Stimulated activated CD8-positive, alpha-beta memory T cell treated with anti-CD3 and anti-CD28 coated beads, Interleukin-7, amount 100 ng/mL, for 24 hours (primary cell): ENCODE measurements at regions not wholly inside any gene's neighbourhood (a gene's known extent, or its start where the extent isn't known, plus 50 kb on each side); places are given as distances from the start of the nearest gene placed in this dataset.
"Not testable (repeated sequence)": the region's sequence is repeated elsewhere in the genome, so short reads cannot be mapped to it uniquely, and the experiment has no call there.

Experiments used
- DNase-seq: peaks from one replicate; pipeline ENCODE4 v3.0.0-alpha.2; 2020; ENCODE audit warnings: low read depth

DNA sequence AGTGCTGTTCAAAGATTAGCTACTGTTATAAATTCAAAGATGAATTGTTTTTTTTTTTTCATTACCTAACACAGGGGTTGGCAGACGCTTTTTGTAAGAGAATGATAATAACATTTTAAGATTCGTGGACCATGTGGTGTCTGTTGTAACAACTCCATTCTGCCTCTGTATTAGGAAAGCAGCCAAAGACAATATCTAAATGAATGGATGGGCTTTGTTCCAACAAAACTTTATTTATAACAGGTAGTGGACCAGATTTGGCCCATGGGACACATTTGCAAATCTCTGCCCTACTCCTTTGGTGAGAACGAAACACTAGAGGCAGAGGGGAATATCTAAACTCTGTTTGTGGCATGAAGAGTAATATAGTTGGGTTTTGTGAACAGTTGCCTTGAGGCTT is 83.6 kb upstream of the BLID start:
- no peak for DNase-seq

DNA sequence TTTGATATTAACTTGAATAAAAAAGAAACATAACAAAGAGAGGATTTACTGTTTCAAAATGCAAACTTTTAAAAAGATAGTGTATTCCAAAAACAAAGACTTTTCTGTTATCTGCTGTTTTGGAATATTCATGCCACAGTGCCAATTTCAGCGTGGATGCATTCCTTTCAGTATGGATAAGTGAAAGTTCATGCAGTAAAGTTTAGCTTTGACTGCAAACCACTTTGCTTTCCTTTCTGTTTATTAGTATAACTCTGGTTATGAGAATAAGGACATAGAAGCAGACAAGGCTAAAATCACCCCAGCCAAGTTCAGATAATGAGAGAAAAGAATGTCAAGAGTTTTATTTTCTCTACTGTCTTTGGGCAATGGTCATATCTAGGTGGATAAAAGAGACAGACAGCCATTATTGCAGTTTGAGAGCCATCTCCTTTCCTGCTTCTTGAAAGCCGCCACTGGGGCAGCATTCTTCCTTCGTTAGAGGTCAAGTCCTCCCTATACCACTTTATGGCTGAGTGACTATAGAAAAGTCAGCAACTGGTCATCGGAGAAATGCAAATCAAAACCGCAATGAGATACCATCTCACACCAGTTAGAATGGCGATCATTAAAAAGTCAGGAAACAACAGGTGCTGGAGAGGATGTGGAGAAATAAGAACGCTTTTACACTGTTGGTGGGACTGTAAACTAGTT is 82.4 kb upstream of the BLID start:
- DNase-seq, result no peak

DNA sequence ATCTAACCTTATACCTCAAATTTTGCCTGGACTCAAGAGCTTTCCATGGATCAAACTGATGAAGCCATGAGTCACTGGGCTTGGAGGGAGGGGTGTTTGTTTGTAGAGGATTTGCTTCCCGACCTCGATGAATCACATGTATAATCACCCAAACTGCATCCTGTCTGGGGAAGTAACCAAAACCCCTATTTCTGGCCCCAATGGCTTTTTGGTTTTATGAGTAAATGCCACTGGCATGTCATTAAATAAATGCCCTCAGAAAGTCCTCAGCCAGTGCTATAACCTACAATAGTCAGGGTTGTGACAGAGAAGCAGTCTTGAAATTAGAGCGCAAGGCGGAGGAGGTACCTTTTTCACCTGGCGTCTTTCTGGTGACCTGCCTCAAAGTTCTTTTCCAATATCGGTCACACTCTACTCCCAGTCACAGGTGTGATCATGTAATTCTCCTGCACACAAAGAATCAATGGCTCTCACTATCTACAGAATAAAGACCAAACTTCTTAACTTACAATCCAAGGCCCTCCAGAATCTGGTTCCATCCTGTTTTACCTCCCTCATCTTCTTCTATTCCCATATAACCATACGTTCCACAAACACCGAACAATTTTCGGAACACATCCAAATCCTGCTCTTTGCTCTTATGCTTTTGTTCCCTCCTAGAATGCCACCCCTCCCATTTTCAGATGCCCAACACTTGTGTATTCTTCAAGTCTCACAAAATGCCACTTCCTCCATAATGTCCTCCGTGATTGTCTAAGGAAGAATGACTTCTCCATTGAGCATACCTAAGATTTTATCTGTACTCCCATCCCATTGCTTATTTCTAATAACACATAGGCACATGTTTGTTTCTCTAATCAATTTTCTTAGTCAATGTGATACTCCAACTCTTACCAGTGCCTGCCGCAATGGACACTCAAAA is 81.3 kb upstream of the BLID start:
- DNase-seq, result no peak

DNA sequence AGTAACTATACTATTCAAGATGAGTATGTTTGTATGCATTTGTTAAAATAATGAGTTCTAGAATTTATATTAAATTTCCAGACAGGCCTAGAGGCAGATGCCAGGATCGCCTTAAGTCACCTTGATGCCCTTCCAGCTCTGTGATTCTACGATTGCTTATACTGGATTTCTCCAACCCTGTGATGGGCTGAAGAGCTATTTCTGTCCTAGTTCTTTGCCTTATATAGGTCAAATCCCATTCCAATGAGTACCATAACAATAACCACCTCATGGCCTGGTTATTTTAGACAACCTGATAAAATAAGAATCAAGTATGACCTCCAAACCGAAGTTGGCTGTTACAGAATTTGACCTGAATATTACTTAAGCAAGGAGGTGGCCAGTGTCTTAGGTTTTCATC is 79.8 kb upstream of the BLID start:
- no peak for DNase-seq

DNA sequence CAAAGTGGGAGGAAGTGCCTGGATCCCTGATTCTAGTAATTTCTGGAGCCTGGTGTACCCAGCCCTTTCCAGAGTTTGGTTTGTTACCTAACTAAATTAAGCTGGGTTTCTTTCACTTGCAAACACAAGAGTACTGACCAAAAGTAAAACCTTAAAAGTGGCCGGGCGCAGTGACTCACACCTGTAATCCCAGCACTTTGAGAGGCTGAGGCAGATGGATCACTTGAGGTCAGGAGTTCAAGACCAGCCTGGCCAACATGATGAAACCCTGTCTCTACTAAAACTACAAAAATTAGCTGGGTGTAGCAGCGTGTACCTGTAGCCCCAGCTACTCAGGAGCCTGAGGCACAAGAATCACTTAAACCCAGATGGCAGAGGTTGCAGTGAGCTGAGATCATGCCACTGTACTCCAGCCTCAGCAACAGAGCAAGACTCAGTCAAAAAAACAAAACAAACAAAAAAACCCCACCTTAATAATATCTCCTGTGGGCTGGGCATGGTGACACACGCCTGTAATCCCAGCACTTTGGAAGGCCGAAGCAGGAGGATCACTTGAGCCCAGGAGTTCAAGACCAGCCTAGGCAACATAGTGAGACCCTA is 78.0 kb upstream of the BLID start:
- not testable (repeated sequence) for DNase-seq

DNA sequence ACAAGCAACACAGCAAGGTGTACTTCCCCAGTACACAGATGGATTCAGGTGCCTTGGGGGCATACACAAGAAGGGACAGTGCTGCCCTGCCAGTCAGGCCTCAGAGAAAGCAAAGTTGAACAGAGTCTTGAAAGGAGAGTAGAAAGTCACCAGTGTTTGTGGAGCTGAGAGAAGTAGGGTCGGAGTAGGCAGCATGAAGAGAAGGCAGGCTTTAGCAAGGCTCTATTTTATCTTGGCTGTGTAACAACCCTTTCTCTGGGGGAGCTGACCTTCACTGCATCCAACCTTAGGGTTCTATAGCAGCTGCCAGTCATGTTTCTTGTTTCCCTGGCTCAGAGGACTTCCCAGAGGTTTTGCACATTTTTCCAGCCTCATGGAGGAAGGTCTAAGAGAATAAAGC is 77.4 kb upstream of the BLID start:
- DNase-seq, result no peak

DNA sequence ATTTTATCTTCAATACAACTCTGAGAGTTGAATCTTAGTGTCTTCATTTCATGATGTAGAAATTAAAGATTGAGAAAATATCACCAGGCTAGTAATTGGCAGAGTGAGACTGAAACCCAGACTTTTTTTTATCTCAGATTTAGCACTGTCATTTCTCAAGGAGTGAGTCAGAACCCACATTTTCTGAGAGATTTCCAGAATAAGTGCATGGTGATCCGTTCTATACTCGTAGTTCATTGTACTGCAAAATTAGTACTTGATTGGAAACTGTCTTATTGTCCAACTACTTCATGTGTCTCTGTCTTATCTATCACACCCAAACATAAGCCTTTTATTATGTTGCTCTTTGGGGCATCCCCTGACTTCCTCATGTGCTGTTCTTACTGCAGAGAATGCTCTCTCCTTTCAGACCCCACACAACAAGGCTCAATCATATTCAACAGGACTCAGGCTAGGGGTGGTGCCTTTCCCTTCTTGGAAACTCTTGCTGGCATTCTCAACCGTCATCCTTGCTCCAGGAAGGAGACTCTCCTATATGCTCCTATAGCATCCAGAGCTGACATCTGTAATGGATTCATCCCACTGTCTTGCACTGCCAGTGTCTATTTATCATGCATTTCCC is 76.7 kb upstream of the BLID start:
- DNase-seq, result no peak

DNA sequence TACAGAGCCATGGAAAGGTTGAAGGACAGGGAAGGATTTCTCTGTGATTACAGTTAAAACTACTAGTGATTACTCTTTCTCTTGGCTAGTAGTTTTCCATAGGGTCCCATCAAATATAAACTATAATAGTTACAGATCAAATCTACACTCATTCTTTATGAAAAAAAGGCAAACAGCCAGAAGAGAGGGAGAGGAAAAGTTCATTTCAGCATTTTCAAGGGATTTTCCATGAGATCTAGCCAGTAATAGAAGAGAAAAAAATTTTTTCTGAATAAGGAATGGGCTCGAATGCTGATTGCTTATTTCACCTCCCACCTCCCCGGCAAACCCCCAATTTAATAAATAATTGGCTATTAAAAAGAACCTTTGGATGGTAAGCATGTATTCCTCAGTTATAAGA is 74.8 kb upstream of the BLID start:
- no peak for DNase-seq

DNA sequence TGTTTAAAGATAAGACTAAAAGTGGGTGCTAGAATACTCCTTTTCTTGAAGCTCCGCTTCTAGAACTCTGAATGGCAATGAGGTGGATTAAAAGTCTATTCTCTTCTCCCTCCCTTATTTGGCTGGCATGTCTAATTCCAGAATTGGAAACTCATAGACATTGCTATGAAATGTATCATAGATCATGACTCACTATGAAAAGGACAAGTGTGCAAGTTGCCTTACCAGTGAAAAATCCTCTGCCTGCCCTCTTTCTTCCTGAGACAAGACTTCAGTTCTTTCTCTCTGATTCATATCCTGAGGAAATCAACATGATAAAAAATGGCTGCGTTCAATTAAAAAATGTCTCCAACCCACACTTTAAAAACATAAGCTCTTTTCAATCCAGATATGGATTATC is 73.2 kb upstream of the BLID start:
- no peak for DNase-seq

DNA sequence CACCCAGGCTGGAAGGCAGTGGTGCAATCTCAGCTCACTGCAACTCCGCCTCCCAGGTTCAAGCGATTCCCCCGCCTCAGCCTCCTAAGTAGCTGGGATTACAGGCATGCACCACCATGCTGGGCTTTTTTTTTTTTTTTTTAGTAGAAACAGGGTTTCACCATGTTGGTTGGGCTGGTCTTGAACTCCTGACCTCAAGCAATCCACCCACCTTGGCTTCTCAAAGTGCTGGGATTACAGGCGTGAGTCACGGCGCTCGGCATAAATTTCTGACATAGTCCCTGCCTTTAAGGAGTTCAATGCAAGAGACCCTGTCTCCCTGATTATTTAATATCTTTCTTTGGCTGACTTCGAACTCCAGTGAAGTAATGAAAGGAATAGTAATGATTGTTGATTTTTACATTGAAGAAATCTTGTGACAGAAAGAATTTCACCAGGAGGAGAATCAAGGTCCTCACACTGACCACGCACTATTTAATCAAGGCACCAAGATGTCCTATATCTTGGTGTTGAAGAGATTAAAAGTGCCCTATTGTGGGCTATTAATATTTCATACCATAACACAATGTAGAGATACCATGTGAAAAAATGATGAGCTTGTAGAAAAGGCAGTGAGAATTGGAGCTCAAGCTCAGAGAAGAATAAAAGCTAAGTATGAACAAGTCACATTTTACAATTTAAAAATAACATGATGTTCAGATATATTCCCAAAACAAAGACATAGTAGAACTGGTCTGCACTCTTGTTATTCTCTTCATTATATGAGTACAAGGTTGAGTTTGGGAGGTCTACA is 71.6 kb upstream of the BLID start:
- no peak for DNase-seq

DNA sequence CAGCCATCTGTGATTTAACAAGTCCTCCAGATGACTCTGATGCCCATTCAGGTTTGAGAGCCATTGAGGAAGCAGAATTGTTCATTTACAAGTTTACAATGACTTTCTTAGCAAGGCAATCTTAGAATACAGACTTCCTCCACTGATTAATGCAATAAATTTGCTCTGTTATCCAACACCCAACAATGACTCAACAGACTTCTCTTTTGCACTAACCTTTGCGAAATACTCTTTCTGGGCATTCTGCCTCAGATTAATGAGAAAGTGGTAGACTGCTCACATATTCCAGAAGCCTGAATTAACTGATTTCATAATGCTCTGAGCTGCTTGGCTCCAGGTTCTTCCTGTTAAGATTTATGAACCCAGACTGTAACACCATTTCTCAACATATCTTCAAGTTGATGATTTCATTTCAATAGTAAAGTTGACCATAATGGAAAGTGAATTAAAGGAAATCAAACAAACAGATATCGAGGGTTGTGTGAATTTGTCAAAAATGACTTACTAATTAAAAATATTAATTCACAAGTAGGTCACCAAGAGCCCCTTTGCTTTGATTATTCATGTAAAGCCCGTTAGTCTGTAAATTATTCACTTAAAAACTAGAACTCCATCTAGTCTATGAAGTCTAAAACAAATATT is 70.5 kb upstream of the BLID start:
- DNase-seq, result no peak

DNA sequence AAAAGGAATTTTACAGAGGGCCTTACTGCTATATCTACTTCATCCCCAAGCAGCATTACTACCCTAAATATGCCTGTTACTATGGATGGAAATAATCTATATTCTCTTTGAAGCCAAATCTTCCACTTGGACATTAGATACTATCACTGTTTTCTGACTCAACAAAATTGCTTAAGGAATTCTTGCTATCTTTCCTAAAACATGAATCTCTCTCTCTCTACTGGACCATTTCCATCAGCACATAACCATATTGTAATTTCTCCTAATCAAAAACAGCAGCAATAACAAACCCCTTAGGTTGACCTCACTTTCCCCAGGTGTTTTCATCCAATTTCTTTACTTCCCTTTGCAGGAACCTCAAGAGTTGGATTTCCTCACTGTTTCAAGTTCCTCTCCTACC is 67.9 kb upstream of the BLID start:
- DNase-seq, result no peak

DNA sequence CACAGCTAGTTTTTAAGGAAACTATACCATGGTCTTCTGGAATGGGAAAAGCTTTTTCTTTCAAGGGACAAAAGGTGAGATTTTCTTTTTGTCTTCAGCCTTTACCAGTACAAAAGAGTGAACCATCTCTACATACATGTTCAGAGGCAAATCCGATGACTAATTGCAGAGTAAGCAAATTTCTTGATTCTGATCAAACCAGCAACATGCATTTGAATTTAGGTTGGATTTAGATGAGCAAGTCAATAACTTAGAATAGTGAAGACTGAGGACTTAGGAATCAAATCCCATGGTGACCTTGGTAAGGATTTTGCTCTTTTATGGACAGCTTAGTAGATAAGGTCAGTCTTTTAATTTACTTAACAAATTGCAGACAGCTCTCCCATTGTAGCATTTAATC is 65.9 kb upstream of the BLID start:
- no peak for DNase-seq

DNA sequence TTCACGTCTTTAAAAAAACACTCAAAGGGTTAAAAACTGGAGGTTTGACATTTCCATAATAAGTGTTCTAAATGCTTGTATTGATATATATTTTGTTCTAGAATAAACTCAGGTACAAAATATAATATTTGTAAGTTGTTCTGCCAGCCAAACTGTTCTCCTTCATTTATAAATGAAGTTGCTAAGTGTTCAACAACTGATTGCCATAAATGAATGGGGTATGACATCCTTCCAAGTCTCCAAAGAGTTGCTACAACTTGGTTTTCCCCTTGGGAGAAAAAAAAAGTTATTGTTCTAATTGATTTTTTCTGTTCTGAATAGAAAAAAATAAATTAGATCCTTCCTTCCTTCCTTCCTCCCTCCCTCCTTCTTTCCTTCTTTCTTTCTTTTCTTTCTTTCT is 65.4 kb upstream of the BLID start:
- DNase-seq, result no peak

DNA sequence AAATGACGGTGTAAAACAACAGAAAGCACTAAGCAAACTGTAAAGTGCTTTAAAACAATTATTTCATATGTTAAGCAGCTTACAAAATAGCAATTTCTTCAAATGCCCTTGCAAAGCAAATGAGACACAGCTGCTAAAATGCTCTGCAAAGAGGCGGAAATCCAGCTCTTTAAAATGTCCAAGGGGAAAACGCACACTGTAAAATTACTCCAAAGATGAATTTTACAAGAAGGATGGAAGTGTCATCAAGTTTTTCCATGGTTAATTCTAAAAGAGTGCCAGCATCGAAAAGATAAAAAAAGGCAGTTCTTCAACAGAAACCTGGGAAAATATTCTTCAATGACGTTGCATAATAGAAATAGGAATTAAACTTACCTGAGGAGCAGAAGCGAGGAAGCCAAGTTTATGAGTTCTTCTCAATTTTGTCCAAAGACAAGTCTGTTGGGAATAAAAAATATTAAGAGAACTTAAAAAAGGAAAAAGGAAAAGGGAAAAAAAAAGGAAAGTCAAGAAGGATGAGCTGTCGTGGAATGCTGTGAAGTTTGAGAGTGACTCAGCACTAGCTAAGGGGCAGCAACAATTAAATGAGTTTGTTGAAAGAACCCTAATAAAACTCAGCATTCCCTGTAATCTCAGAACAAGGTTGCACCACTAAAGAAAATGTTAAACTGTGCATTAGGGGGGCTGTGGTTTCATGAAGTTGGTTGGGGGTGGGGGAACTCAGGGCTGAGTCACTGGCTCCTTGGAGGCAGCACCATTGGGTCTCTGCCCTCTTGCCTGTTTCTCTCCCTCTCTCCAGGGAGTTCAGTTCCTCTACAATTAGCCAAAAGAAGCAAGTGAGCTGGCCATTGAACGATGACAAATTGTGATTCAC is 64.2 kb upstream of the BLID start:
- no peak for DNase-seq

DNA sequence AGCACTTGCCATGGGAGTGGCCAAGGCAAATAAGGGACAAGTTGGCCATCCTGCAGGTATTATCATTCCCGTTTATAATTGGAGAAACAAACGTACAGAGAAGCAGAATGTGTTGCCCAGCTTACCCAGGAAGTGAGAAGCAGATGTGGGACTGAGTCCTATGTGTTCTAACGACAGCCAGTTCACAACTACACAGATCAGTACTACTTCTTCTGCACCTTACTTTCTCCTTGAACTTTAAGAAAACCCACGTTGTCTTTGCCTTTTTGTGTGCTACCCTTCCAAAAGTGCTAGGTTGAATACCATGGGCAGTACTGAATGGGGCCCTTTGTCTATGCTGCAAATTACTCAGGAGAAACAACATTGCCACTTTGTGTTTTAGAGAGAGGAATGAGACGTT is 62.8 kb upstream of the BLID start:
- DNase-seq, result no peak

DNA sequence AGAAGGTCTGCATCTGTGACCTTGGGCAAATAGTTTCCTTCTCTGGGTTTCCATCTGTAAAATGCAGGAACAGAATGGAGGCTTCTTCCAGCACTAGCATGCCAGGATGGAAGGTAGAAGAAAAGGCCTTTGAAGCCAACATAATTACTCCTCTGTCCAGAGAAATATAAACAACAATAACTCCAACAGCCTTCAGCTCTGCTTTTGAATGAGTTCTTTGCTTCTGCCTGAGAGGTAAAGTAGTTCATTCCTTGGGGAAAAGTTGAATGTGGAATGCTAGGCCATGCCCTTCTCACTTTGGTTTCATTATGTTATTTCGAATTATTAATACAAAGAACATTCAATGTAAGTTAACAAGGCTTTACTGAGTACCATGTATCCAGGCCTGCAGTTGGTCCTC is 61.2 kb upstream of the BLID start:
- no peak for DNase-seq

DNA sequence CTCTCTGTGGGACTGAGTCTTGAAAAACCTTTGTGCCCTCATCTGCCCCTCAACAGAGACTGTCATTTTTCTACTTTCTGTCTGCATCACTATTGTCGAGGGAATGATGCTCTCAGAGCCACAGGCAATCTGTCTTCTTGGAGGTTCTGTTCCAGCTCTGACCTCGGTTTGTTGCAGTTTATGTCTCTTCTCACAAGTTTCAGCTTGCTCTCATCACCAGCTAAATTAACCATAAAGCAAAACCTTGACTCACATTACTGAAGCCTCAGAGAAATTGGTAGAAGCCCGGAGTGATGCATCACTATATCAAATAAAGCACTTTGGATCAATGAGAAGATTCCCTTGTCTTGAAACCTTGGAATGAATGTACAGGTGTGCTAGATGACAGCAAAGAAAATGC is 60.6 kb upstream of the BLID start:
- DNase-seq, result no peak

DNA sequence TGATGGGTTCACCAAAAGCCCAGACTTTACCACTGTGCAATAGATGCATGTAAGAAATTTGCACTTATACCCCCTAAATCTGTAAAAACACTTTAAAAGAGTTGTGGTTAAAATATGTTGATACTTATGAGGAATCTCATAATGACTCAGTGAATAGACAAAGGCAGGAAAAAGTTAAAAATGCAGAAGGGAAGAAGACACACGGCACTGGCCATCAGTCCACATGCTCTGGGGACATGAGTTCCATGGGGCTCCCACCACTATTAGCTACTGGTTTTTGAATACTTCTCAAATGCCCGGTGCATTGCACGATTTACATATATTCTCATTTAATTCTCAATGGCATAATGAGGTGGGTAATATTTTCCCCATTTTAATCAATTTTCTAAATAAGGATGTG is 59.3 kb upstream of the BLID start:
- DNase-seq, result no peak

DNA sequence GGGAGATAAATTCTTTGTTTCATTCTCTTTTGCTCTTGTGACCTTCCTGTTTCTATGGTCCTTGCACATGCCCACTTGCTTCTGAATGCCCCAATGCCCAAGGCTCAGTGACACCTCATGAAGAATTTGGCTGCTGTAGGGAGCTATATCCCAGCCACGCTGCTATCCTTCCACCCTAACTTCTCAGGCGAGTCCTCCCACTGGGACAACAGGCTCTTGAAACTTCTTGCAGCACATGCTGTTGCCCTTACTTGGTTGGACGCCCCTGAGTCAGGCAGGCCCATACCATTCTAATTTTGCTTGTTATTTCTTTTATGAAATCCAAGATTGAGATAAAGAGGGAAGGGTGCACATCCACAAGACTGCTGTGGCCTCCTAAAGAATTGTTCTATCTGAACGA is 57.6 kb upstream of the BLID start:
- DNase-seq, result no peak

DNA sequence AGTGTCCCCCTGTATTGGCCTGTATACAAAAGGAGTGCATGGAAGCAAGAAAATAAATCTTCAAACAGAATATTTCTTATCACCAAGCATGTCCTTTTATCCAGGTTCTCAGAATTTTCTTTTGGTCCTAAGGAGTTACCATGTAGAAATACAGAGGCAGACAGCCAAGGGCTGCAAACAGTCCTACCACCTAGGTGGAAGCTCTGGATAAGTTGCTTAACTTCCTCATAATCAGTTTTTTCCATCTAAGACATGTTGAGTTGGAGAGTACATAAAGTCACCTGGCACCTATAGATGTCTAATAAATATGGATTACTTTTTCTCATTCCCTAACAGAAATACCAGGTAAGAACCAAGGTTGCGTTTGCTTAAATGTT is 57.0 kb upstream of the BLID start:
- DNase-seq, result no peak
